Tibial nerve (tissue), 3 donors: ENCODE measurements at regions not wholly inside any gene's neighbourhood (a gene's known extent, or its start where the extent isn't known, plus 50 kb on each side); places are given as distances from the start of the nearest gene placed in this dataset.

ENCODE experiments used
- POLR2A ChIP-seq, 2 donors: fragments of 450-650 bp; IDR thresholded peaks; one replicate each; pipeline ENCODE4 v1.6.1; 2017; ENCODE audit warnings: antibody characterized with exemption in 2 of 2, mild to moderate bottlenecking in 2 of 2, moderate library complexity in 2 of 2
- TF ChIP-seq, protein P1 (sequence below), 5 experiments: fragments of 200-600 bp in 3 of 5; fragments of 450-650 bp in 2 of 5; sonication (generic) in 3 of 5; IDR thresholded peaks; one replicate each; pipeline ENCODE4 v1.5.1; 2016 to 2019; ENCODE audit warnings: antibody characterized with exemption in 5 of 5, mild to moderate bottlenecking in 3 of 5, moderate library complexity in 2 of 5

DNA sequence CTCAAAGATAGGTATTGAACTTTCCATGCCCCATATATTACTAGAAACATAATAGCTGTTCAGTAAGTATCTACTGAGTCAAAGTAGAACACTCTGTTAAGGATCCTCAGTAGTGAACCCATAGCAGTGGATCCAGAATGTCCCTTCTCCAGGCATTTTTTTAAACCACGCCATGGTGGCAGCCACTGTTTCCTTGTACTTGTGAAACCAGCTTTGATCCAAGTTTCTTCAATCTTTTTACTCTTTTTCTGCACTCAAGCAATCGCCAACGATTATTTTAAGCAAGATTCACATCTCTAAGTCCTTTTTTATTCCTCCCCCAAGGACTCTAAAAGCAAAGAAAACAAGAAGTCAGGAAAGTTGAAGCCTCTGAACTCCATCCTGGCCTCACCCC lies 291.2 kb upstream of the SLC14A2 start:
- TF ChIP-seq, protein P1, sequence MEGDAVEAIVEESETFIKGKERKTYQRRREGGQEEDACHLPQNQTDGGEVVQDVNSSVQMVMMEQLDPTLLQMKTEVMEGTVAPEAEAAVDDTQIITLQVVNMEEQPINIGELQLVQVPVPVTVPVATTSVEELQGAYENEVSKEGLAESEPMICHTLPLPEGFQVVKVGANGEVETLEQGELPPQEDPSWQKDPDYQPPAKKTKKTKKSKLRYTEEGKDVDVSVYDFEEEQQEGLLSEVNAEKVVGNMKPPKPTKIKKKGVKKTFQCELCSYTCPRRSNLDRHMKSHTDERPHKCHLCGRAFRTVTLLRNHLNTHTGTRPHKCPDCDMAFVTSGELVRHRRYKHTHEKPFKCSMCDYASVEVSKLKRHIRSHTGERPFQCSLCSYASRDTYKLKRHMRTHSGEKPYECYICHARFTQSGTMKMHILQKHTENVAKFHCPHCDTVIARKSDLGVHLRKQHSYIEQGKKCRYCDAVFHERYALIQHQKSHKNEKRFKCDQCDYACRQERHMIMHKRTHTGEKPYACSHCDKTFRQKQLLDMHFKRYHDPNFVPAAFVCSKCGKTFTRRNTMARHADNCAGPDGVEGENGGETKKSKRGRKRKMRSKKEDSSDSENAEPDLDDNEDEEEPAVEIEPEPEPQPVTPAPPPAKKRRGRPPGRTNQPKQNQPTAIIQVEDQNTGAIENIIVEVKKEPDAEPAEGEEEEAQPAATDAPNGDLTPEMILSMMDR (IDR thresholded peaks at IDR 0.05): no peak
- no peak for TF ChIP-seq POLR2A (IDR thresholded peaks at IDR 0.05)
